HG02870 (cell line): ENCODE measurements at regions not wholly inside any gene's neighbourhood (a gene's known extent, or its start where the extent isn't known, plus 50 kb on each side); places are given as distances from the start of the nearest gene placed in this dataset.
"Not testable (repeated sequence)": the region's sequence is repeated elsewhere in the genome, so short reads cannot be mapped to it uniquely, and the experiment has no call there.

Experiments
- ATAC-seq: cut with Tn5 transposase; IDR thresholded peaks from one replicate; pipeline ENCODE4 v1.9.1; 2021; ENCODE audit warnings: mild to moderate bottlenecking, moderate library complexity; ENCODE audit not compliant: unreplicated experiment

GRCh38 chr4:160009656-160010493 lies 907.0 kb downstream of the RAPGEF2 start:
- no peak for ATAC-seq

DNA sequence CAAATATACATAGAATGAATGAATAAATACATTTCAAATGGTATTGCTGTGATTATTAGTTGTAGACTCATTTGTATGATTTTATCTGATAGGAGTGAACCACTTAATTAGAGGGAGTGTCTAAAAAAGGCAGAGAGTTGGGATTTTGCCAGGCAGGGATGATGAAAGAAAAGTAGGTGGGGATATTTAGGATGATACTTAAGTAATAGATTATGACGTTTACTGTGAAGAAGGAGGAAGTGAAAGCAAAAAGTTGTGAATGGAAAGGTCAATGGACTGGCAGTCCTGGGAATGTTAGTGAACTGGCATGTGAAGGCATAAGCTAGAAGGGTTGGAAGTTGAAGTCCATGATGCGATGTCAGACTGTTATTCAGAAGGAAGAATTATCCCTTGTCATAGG lies 917.1 kb downstream of the RAPGEF2 start:
- ATAC-seq = no peak

DNA sequence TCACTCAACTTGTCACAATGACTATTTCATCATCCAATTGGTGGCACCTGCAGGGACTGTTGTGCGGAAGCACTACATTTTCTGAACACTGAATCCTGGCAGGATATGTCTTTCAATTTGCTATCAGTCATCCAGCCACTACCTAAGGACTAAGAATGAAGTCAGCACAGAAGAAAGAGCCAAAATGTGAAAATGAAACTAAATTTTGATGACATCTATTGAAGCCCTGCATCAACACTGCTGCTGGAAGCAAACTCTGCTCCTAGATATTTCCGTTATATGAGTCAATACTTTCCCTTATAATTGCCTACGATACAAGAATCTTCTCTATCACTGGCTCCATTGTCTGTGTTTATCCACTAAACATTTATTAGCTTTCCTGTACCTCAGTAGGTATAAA lies 917.9 kb downstream of the RAPGEF2 start:
- no peak for ATAC-seq

DNA sequence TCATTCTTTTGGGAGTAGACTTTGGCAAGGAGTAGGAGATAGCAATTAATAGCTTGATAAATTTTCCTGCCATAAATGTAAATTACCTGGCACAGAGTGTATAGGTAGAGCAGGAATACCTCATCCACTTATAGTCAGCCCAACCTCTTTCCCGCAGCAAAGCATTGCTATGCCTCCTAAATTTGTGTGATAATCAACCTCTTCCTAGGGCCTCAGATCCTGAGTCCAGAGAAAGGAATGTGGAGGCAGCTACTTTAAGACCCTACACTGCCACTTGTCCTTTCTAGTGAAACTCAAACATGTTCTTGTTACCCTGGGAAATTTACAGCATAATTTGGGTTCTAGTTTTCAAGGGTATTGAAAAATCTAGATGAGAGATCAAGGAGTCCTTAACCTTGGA lies 919.0 kb downstream of the RAPGEF2 start:
- ATAC-seq = no peak

- no peak for ATAC-seq
Observed at GRCh38 chr4:160026721-160027120, 923.8 kb downstream of the RAPGEF2 start.

GRCh38 chr4:160034501-160034900 lies 931.6 kb downstream of the RAPGEF2 start:
- ATAC-seq = no peak

GRCh38 chr4:160038615-160039014 lies 935.7 kb downstream of the RAPGEF2 start:
- ATAC-seq = no peak

DNA sequence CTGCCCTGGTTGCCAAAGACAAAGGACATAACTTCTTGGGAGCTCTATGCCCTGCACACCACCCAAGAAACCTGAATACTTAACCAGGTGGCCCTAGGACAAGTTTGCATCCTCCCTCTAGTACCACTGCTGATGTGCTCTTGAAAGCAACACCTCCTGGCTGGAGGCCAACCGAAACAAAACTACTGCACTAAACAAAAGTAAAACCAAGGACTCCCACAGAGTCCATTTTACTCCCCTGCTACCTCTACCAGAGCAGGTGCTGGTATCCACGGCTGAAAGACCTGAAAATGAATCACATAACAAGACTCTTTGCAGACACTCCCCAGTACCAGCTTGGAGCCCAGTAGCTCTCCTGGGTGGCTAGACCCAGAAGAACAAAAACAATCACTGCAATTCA lies 941.8 kb downstream of the RAPGEF2 start:
- ATAC-seq = no peak

- ATAC-seq = no peak
Observed at GRCh38 chr4:160082432-160083207, 979.7 kb downstream of the RAPGEF2 start.

DNA sequence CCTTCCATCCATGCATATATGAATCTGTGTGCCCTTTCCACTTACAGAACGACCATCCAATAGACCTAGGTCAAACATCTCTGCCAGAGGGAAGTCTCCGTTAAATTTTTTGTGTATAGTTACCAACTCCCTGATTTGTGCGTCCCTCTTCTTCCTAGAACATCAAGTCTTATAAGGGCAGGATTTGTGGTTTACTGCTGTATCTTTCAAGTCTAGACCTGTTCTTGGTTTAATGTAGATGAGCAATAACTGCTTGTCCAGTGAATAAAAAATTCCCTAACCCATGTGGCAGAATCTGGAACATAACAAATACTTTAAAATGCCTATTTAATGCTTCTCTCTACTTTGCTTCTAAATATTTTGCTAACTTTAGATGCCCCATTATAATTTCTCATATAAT lies 988.8 kb downstream of the RAPGEF2 start:
- ATAC-seq = no peak

DNA sequence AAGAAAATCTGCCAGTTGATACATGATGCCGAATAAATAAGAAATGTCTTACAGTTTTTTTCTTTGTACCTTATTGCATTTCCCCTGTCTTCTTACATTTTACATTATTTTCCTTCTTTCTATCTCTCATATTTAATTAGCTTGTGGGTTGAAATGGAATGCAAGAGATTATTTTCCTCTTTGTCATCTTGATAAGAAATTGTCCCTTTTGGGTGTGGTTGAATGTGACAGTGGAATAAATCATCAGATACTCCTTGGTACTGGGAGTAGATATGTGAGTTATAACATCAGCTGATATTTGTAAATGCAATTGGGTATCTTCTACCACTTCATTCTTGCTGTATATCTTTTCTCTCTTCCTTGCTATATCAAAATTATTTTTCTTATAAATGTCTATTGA lies 997.4 kb downstream of the RAPGEF2 start:
- ATAC-seq = no peak

GRCh38 chr4:160110891-160111290 lies 1008.0 kb downstream of the RAPGEF2 start:
- no peak for ATAC-seq

- no peak for ATAC-seq
Observed at GRCh38 chr4:160117686-160118085, 1014.8 kb downstream of the RAPGEF2 start.

DNA sequence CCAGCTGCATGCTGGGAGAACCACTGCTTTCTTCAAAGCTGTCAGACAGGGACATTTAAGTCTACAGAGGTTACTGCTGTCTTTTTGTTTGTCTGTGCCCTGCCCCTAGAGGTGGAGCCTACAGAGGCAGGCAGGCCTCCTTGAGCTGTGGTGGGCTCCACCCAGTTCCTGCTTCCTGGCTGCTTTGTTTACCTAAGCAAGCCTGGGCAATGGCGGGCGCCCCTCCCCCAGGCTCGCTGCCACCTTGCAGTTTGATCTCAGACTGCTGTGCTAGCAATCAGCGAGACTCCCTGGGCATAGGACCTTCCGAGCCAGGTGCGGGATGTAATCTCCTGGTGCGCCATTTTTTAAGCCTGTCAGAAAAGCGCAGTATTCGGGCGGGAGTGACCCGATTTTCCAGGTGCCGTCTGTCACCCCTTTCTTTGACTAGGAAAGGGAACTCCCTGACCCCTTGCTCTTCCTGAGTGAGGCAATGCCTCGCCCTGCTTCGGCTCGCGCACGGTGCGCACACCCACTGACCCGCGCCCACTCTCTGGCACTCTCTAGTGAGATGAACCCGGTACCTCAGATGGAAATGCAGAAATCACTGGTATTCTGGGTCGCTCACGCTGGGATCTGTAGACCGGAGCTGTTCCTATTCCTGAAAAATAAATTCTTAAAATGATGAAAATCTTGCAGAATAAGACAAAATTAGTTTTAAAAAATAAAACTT lies 1022.9 kb downstream of the RAPGEF2 start:
- ATAC-seq = not testable (repeated sequence)

GRCh38 chr4:160127211-160127610 lies 1024.3 kb downstream of the RAPGEF2 start:
- ATAC-seq = no peak

DNA sequence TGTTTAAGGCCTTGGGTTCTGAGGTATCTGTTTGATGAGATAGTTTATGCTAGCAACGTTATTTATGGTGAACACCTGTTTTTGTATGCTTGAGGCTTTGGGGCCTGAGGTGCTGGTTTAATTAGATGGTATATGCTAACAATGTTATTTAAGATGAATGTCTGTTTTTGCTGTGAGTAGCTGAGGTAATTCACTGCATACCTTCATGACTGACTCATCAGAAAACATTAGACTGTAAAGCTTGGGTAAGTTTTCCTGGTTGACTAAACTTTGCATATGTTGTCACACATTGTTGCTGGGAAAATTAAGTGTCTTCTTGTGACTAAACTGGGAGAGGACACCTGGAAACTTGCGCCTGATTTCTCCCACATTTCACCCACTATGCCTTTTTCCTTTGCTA lies 1026.6 kb downstream of the RAPGEF2 start:
- no peak for ATAC-seq

DNA sequence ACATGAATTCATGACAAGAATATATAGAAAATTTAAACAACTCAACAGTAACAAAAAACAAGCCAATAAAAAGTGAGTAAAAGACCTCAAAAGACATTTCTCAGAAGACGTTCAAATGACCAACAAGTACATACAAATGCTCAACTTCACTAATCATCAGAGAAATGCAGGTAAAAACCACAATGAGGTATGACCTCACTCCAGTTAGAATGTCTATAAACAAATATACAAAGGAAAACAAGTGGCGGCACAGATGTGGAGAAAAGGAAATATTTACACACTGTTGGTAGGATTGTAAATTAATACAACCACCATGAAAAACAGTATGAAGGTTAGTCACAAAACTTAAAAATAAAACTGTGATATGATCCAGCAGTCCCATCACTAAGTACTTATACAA lies 1033.1 kb downstream of the RAPGEF2 start:
- no peak for ATAC-seq

DNA sequence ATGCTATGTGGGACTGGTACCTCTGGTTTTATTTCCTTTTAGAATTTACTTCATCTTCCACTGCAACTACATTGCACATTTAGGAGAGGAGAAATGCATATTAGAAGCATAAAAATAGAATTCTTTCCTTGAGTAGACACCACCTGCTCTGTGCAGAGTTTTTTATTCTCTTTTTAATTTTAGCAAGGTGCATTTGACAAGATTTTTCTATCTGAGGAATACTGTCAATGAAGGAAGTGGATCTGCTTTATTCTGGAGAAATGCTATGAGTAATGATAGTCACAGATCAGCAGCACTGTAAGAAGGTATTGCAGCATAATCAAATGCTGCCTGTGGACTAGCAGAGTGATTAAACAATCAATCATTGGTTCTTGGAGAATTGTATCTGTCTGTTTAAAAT lies 1038.3 kb downstream of the RAPGEF2 start:
- ATAC-seq = no peak

GRCh38 chr4:160142579-160142978 lies 1039.7 kb downstream of the RAPGEF2 start:
- ATAC-seq = peak; percentile 98

DNA sequence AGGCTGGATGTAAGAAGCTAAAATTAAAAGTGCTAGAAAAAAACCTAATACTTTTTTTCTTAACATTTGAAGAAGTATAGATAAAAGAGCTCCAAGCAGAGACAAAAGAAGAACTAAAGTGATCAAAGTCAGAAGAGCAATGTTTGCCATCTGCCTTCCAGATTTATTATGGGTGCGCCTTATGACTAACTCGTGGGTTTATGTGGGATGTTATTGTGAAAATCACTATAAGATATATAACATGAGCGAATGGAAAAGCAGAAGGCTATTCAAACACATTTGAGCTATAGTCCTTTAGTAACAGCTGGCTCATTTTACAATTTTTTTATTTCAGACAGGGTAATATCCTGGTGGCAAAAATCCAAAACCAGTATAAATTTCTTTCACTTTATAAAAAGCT lies 1040.7 kb downstream of the RAPGEF2 start:
- ATAC-seq = no peak

DNA sequence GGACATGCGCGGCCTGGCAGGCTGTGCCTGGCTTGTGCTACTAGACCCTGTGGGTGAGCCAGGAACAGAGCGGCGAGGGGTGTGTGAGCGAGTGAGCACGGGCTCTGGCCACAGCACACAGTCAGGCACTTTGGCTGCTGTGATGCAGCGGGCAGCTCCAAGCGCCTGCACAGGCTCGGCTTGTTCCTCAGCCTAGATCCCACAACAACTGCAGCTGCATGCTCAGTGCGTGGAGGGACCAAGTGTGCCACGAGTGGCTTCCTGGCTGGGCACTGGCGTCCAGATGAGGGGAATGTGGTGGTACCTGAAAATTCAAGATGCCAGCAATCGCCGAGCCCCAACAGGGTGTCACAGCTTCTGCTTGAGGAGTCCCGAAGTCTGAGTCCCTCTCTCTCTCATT lies 1056.6 kb downstream of the RAPGEF2 start:
- ATAC-seq = no peak

GRCh38 chr4:160161026-160161425 lies 1058.1 kb downstream of the RAPGEF2 start:
- no peak for ATAC-seq
